Kidney (tissue), 13 donors: ENCODE measurements at regions not wholly inside any gene's neighbourhood (a gene's known extent, or its start where the extent isn't known, plus 50 kb on each side); places are given as distances from the start of the nearest gene placed in this dataset.

Source experiments
- DNase-seq, 5 donors: peaks; one replicate each; pipeline ENCODE4 v3.0.0-alpha.2; 2013 to 2020
- FAIRE-seq: peaks from 2 replicates; lab custom pipeline; 2012; peaks lifted over from hg19 to GRCh38; lab: Jason Lieb, UNC
- H3K27ac ChIP-seq, 2 donors: one replicate each; pipeline ENCODE4 v1.7.0; 2013; ENCODE audit warnings: low read depth in 2 of 2, low read length in 2 of 2, inconsistent platforms in 1 of 2
- H3K27me3 ChIP-seq: one replicate; pipeline ENCODE4 v1.7.1; 2013; ENCODE audit warnings: low read length, inconsistent platforms; ENCODE audit not compliant: control insufficient read depth, insufficient read depth
- H3K36me3 ChIP-seq, 3 donors: one replicate each; pipeline versions ENCODE4 v1.7.0 to v1.7.1; 2013; ENCODE audit warnings: low read length in 3 of 3, control low read depth in 1 of 3, inconsistent platforms in 1 of 3; ENCODE audit not compliant: insufficient read depth in 3 of 3, control insufficient read depth in 2 of 3
- H3K4me1 ChIP-seq, 3 donors: one replicate each; pipeline versions ENCODE4 v1.7.0 to v1.7.1; 2013; ENCODE audit warnings: low read length in 3 of 3, inconsistent platforms in 1 of 3, low read depth in 1 of 3; ENCODE audit not compliant: control insufficient read depth in 2 of 3, insufficient read depth in 2 of 3
- H3K4me3 ChIP-seq, 3 donors: one replicate each; pipeline versions ENCODE4 v1.7.0 to v1.8.1; 2013; ENCODE audit warnings: low read length in 3 of 3, control low read depth in 1 of 3, inconsistent platforms in 1 of 3
- H3K9ac ChIP-seq, 3 donors: one replicate each; pipeline versions ENCODE4 v1.7.0 to v1.7.1; 2013; ENCODE audit warnings: low read length in 3 of 3, control low read depth in 1 of 3, inconsistent platforms in 1 of 3
- H3K9me3 ChIP-seq, 3 donors: one replicate each; pipeline versions ENCODE4 v1.7.0 to v1.7.1; 2013; ENCODE audit warnings: low read length in 3 of 3, control low read depth in 1 of 3, inconsistent platforms in 1 of 3; ENCODE audit not compliant: control insufficient read depth in 2 of 3, insufficient read depth in 1 of 3
- intact Hi-C: fragments of 100-400 bp; cut with DNase I; formaldehyde crosslinking; loops from one replicate; pipeline ENCODE4 v1.11.1; 2022
- TF ChIP-seq, protein P1 (sequence below): IDR thresholded peaks from 3 replicates; pipeline ENCODE4 v1.5.1; 2012; ENCODE audit warnings: mild to moderate bottlenecking, moderate library complexity, borderline replicate concordance; ENCODE audit not compliant: insufficient read depth; ENCODE audit errors: extremely low read depth
- donor health status: control.
- donor health status: control.
- donor health status: control.
- donor health status: control.
- donor health status: control.
- donor health status: DM: yes; HTN: yes; CAD: no.
- donor health status: Normal renal cell carcinoma (clear cell type).

DNA sequence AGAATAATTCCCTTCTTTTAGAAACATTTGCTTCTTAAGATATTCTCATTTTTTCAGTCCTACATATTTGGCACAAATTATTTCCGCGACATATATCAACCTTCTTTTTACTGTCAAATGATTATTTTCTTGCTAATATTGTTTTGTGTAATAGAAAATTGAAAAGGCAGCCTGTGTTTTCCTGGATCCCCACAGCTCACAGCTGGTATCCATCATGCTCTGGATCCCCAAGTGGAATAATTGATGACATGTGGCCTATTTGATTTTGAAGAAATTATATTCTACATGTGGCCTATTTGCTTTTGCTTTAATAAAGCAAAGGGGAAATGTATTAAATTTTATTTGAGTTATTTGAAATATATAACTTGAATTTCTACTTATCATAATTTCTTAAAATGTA lies 199.4 kb upstream of the LUZP2 start:
- Histone ChIP-seq H3K27me3 (no peaks in the 10 kb centered on the region), H3K9me3 (no peaks in the 10 kb centered on the region), H3K4me3 (no peak overlapping the region), H3K9ac (no peak overlapping the region), H3K27ac (no peak overlapping the region), H3K36me3 (no peaks in the 10 kb centered on the region), H3K4me1 (no peaks in the 10 kb centered on the region)
- TF ChIP-seq, protein P1, sequence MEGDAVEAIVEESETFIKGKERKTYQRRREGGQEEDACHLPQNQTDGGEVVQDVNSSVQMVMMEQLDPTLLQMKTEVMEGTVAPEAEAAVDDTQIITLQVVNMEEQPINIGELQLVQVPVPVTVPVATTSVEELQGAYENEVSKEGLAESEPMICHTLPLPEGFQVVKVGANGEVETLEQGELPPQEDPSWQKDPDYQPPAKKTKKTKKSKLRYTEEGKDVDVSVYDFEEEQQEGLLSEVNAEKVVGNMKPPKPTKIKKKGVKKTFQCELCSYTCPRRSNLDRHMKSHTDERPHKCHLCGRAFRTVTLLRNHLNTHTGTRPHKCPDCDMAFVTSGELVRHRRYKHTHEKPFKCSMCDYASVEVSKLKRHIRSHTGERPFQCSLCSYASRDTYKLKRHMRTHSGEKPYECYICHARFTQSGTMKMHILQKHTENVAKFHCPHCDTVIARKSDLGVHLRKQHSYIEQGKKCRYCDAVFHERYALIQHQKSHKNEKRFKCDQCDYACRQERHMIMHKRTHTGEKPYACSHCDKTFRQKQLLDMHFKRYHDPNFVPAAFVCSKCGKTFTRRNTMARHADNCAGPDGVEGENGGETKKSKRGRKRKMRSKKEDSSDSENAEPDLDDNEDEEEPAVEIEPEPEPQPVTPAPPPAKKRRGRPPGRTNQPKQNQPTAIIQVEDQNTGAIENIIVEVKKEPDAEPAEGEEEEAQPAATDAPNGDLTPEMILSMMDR, result no peak
- DNase-seq (no peak), FAIRE-seq (no peak)
- intact Hi-C loops, result no loop called here

DNA sequence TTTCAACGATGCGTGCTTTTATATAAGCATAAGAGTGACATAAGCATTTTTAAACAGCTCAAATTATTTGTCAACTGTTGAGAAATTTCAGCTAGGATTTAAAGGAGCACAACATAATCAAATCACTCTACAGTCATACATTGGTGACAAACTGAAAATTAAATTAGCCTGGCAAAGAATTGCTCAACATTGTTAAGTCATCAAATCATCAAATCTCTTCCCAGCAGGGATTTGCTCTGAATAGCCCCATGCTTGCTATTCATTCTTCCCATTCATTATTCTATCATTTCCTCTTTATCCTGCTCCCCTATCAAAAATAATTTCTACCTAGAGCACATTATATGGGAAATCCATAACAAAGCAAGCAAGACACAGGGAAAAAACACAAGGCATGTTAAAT lies 198.7 kb upstream of the LUZP2 start:
- FAIRE-seq (no peak), DNase-seq (no peak)
- Histone ChIP-seq H3K4me3 (no peak overlapping the region), H3K27me3 (no peaks in the 10 kb centered on the region), H3K36me3 (no peaks in the 10 kb centered on the region), H3K4me1 (no peaks in the 10 kb centered on the region), H3K27ac (no peak overlapping the region), H3K9me3 (no peaks in the 10 kb centered on the region), H3K9ac (no peak overlapping the region)
- TF ChIP-seq, protein P1, result no peak
- intact Hi-C loops, result no loop called here

DNA sequence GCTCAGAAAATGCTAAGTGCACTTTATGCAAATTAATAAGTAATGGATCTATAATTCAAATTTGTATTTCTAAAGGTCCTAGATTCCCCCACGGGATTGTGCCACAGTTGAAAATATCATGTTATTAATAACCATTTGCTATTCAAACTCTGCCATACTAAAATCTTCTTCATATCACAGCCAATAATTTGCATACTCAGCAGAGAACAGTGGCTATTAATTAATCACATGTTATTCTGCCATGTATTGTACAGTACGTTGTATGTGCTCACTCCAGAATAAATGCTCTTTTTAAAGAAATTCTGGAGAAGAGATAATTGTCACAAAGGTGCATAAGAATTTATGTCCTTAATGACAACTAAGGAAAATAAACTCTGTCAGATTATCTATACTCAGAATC lies 184.9 kb upstream of the LUZP2 start:
- H3K4me3 ChIP-seq, result no peak overlapping the region
- no peaks in the 10 kb centered on the region for H3K27me3 ChIP-seq
- H3K9ac ChIP-seq, result no peak overlapping the region
- no peaks in the 10 kb centered on the region for H3K4me1 ChIP-seq
- no peaks in the 10 kb centered on the region for H3K9me3 ChIP-seq
- intact Hi-C loops, result no loop called here
- H3K27ac ChIP-seq, result no peak overlapping the region
- no peaks in the 10 kb centered on the region for H3K36me3 ChIP-seq
- FAIRE-seq, result no peak
- no peak for DNase-seq
- TF ChIP-seq, protein P1, result no peak
